HG03196 (cell line): ENCODE measurements at regions not wholly inside any gene's neighbourhood (a gene's known extent, or its start where the extent isn't known, plus 50 kb on each side); places are given as distances from the start of the nearest gene placed in this dataset.
"Not testable (repeated sequence)": the region's sequence is repeated elsewhere in the genome, so short reads cannot be mapped to it uniquely, and the experiment has no call there.

ENCODE experiments used
- ATAC-seq: cut with Tn5 transposase; IDR thresholded peaks from one replicate; pipeline ENCODE4 v1.9.1; 2021; ENCODE audit not compliant: unreplicated experiment

GRCh38 chr3:20668411-20668810 is 482.4 kb upstream of the SGO1 start:
- no peak for ATAC-seq

- no peak for ATAC-seq
These were observed 480.1 kb upstream of the SGO1 start for GRCh38 chr3:20666091-20666490.

DNA sequence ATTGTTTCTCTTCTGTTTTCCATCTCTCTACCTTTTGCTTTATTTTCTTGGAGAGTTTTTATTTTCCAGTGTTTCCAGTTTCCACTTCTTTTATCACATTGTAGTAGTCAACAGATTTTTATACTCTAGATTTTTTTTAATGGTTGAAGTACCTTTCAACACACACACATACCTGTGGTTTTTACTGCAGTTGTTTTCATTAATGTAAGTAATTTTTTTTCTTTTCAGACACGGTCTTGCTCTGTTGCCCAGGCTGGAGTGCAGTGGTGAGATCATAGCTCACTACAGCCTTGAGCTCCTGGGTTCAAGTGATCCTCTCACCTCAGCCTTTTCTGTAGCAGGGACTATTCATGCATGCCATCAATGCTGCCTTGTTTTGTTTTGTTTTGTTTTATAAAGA is 472.5 kb upstream of the SGO1 start:
- ATAC-seq, result no peak

GRCh38 chr3:20657560-20657959 is 471.6 kb upstream of the SGO1 start:
- no peak for ATAC-seq

- ATAC-seq, result no peak
These were observed 466.4 kb upstream of the SGO1 start for GRCh38 chr3:20652231-20652986.

- ATAC-seq, result no peak
These were observed 462.9 kb upstream of the SGO1 start for GRCh38 chr3:20648921-20649381.

GRCh38 chr3:20648294-20648693 is 462.3 kb upstream of the SGO1 start:
- ATAC-seq, result no peak

GRCh38 chr3:20646425-20646824 is 460.4 kb upstream of the SGO1 start:
- ATAC-seq, result no peak

GRCh38 chr3:20645340-20645739 is 459.3 kb upstream of the SGO1 start:
- ATAC-seq, result no peak

DNA sequence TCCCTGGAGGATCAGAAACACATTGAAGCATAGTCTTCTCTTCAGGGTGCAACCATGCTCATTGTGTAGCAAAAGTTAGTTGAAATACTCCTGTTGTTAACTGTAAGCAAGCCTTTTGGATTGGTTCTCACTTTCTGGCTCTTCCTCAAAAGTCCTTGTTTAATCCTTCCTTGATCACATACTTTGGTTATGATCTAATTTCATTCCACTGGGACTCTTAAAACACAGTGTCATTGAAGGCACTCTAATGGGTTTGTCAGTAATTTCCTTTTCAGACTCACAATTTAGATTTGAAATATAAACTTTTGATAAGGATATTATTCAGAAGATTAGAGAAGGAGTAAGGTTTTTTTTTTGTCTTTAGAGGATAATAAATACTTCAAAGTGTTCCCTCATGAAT is 451.7 kb upstream of the SGO1 start:
- ATAC-seq, result no peak

GRCh38 chr3:20622304-20622703 is 436.3 kb upstream of the SGO1 start:
- no peak for ATAC-seq

GRCh38 chr3:20618621-20619020 is 432.6 kb upstream of the SGO1 start:
- ATAC-seq, result not testable (repeated sequence)

DNA sequence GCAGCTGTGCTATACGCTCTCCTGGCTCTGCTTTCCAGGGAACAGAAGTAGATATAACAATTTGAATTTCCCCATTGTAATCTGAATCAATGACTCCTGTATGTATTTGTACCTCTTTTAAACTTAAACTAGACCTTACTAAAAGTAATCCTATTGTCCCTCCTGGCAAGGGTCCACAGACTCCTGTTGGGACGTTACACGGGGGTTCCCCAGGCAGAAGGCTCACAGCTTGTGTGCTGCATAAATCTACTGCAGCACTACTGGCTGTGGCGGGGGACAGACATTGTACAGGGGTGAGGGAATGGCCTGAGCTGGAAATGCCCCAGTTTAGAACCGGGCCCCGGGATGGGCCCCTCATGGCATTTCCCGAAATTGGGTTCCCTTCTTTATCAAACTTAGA is 432.2 kb upstream of the SGO1 start:
- not testable (repeated sequence) for ATAC-seq

DNA sequence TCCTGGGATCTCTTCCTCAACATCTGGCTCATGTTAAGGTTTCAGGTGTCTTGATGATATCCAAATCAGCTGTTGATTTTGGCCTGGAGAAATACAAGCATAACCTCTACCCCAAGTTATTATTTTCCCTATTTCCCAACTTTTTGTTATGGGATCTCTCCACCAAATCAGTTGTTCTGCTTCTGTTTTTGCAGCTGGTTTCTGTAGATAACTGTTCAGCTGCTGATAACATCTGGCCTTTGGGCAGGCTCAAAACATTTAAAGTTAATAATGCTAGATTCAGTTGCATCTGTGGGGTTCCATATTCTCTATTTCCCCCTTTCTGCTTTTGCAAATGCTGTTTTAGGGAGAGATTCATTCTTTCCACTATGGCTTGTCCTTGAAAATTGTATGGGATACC is 430.0 kb upstream of the SGO1 start:
- not testable (repeated sequence) for ATAC-seq

GRCh38 chr3:20608054-20608738 is 422.2 kb upstream of the SGO1 start:
- ATAC-seq, result no peak

DNA sequence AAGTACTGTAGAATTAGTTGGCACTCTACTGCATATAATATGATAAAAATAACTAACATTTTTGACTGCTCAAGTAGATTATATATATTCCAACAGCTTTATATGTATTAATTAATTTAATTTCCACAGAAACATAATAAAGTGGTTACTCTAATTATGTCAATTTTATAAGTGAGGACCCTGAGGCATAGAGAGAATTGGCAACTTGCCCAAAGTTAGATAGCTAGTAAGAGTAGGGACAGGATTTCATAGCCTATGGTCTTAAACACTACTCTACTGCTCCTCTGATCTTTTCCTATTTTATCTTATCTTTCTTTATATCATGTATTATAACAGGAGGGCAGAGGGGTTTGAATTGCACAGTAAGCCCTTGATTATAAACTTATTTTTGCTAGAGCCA is 418.7 kb upstream of the SGO1 start:
- ATAC-seq, result no peak

DNA sequence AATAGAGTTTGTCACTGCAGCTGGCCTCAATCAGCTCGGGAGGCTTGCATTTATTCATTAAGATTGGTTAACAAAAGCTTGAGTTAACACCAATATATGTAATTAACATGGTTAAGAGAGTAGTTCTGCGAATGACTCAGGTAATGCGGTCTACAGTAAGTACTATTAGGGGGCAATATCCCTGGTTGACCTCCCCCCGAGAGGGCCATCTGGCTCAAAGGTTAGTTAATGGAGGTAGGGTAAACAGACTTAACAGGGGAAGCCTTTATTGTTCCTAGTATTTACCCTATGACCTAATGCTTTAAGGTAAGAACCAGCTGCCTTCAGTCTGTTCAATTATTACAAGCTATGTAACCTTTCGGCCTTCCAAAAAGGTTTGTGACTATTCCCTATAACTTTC is 403.3 kb upstream of the SGO1 start:
- no peak for ATAC-seq

- ATAC-seq, result no peak
These were observed 402.8 kb upstream of the SGO1 start for GRCh38 chr3:20588781-20589180.

GRCh38 chr3:20583648-20584047 is 397.6 kb upstream of the SGO1 start:
- ATAC-seq, result no peak

DNA sequence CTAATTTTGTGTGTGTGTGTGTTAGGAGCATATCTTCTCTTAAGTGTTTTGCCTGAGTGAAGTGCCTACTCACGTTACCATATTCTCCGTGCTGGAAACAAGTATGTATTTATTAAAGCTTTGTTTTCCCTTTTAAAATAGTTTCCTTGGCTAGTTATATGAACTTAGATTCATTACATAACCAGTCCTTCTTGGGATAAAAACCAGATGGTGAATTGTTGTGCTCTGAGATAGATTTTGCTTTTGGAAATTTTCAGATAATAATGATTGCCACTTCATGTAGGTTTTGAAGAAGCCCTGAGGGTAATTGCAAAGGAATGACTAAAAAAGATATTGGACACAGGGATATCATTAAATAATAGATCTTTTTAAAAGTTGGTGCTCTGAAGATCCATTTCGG is 390.2 kb upstream of the SGO1 start:
- no peak for ATAC-seq

GRCh38 chr3:20575146-20575545 is 389.1 kb upstream of the SGO1 start:
- ATAC-seq, result no peak

DNA sequence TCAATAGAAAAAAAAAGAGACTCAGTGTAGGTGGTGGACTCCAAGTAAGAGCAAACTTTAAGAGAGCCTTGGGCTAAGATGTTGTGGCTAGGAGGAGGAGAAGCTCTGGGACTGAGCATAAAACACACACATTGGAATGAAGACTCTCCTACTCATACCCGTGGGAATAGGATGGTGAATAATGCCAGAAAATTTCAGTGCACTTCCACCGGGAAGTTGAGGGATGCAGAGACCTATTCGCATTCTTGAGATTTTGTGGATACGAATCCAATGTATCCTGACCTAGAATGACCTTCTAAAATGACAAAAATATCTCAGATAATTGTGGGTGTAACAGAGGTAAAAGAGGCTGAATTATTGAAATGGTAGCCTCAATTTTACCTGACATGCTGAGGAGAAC is 388.7 kb upstream of the SGO1 start:
- no peak for ATAC-seq

DNA sequence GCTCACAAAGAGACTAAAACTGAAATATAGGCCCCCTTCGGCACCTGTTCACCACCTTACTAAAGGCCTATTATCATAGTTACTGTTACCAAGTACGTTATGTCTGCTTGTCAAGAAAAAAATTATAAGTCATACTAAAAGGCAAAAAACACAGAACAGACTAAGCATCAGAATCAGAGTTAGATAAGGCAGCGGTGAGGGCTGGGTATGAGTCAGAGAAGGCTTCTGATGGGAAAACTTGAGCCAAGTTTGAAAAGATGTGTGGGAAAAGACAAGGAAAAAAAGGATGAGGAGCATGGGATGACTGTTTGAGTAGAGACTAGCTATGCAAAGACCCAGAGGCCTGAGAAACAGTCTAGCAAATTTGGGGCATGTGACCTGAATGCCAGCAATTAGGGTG is 387.2 kb upstream of the SGO1 start:
- no peak for ATAC-seq
